ENCODE measurements at regions not wholly inside any gene's neighbourhood (a gene's known extent, or its start where the extent isn't known, plus 50 kb on each side); places are given as distances from the start of the nearest gene placed in this dataset.

DNA sequence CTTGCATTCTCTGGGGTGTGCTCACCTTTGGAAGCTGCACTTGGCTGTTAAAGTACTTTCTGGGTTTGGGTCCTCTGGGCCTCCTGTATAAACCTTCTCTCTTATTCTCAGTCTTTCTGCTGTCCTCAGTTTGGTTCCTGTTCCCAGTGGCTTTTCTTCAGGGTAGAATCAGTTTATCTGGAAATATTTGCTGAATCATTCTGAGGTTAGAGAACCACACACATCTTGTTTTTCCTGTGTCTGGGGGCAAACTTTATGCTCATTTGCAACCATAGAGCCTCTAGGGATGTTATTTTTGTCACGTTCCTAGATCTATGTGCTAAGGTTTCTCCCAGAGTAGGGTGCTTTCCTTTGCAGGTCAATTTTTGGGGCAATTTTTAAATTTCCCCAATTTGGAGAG lies 224.3 kb upstream of the C11orf87 start:
- no peaks in the 10 kb centered on the region for H3K27me3 Mint-ChIP-seq (ENCODE audit: low read depth)
- TF ChIP-seq, protein P1, sequence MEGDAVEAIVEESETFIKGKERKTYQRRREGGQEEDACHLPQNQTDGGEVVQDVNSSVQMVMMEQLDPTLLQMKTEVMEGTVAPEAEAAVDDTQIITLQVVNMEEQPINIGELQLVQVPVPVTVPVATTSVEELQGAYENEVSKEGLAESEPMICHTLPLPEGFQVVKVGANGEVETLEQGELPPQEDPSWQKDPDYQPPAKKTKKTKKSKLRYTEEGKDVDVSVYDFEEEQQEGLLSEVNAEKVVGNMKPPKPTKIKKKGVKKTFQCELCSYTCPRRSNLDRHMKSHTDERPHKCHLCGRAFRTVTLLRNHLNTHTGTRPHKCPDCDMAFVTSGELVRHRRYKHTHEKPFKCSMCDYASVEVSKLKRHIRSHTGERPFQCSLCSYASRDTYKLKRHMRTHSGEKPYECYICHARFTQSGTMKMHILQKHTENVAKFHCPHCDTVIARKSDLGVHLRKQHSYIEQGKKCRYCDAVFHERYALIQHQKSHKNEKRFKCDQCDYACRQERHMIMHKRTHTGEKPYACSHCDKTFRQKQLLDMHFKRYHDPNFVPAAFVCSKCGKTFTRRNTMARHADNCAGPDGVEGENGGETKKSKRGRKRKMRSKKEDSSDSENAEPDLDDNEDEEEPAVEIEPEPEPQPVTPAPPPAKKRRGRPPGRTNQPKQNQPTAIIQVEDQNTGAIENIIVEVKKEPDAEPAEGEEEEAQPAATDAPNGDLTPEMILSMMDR (IDR thresholded peaks at IDR 0.05): no peak
- H3K36me3 Mint-ChIP-seq (ENCODE audit: low read depth): peaks cover 2% of the 10 kb centered on the region
- H3K4me3 Mint-ChIP-seq (ENCODE audit: unreplicated experiment): no peak overlapping the region
- peaks cover 29% of the 10 kb centered on the region for H3K4me1 Mint-ChIP-seq (ENCODE audit: low read depth)
- H3K27ac Mint-ChIP-seq (ENCODE audit: unreplicated experiment): peak overlapping the region; percentile 71
- no peak for DNase-seq (ENCODE audit: low spot score)
- H3K9me3 Mint-ChIP-seq (ENCODE audit: low read depth): no peaks in the 10 kb centered on the region

DNA sequence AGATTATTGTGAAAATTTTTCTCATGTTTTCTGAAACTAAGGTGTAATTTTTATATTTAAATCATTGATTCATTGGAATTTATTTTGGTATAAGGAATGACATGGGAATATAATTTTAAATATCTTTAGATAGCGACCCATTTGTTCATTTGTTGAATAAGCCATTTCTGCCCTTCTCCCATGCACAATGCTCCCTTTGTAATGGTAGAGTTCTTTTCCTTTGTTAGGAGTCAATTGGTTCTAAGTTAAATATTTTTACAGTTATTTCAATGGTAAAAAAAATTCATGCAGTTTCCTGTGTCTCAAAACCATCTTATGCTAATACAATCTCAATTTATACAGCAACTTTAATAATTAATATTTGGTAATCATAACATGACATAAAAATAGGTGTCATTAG lies 218.8 kb upstream of the C11orf87 start:
- Mint-ChIP-seq H3K27ac (ENCODE audit: unreplicated experiment) (no peak overlapping the region), H3K36me3 (ENCODE audit: low read depth) (peaks cover 4% of the 10 kb centered on the region), H3K9me3 (ENCODE audit: low read depth) (peaks cover 6% of the 10 kb centered on the region), H3K4me1 (ENCODE audit: low read depth) (peaks cover 4% of the 10 kb centered on the region), H3K4me3 (ENCODE audit: unreplicated experiment) (no peak overlapping the region), H3K27me3 (ENCODE audit: low read depth) (no peaks in the 10 kb centered on the region)
- no peak for DNase-seq (ENCODE audit: low spot score)
- TF ChIP-seq, protein P1 (IDR thresholded peaks at IDR 0.05): no peak

DNA sequence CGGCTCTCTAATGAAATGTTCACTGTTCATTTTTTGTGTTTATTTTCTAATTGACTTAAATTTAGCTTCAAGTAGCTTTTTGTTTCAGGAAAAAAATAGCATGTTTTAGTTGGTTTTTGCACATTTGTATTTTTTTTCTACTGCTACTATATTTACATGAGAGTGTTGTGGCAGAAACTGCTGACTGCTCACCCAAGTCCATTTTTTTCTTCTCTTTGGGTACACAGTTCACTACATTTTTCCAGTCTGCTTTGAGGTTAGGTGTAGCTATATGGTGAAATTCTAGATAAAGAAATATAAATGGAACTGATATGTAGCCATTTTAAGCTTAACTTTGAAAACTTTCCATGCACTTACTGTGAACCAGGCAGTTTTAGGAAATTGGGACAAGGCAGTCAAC lies 216.7 kb upstream of the C11orf87 start:
- Mint-ChIP-seq H3K4me3 (ENCODE audit: unreplicated experiment) (no peak overlapping the region), H3K4me1 (ENCODE audit: low read depth) (no peaks in the 10 kb centered on the region), H3K9me3 (ENCODE audit: low read depth) (peaks cover 6% of the 10 kb centered on the region), H3K36me3 (ENCODE audit: low read depth) (peaks cover 4% of the 10 kb centered on the region), H3K27ac (ENCODE audit: unreplicated experiment) (no peak overlapping the region), H3K27me3 (ENCODE audit: low read depth) (no peaks in the 10 kb centered on the region)
- no peak for DNase-seq (ENCODE audit: low spot score)
- TF ChIP-seq, protein P1 (IDR thresholded peaks at IDR 0.05): no peak

DNA sequence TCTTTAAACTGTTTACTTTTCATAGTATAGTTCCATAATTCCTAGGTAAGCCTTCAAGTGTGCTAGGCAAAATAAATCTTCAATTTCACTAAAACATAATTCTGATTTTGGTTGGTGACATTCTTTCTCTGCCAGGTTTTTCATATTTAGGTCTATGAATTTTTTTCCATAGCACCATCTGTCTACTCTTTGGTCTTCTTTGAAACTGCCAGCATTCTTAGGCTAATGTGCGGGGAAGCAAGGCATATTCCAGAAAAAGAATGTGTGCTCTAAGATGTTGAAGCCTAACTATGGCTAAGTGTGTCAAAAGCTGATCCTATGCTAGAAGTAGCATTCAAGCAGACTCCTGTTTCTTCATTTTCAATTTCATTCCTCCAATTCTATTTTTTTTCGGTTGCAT lies 213.9 kb upstream of the C11orf87 start:
- Mint-ChIP-seq H3K4me1 (ENCODE audit: low read depth) (no peaks in the 10 kb centered on the region), H3K4me3 (ENCODE audit: unreplicated experiment) (no peak overlapping the region), H3K36me3 (ENCODE audit: low read depth) (peaks cover 11% of the 10 kb centered on the region), H3K9me3 (ENCODE audit: low read depth) (peaks cover 24% of the 10 kb centered on the region), H3K27me3 (ENCODE audit: low read depth) (peaks cover under 1% of the 10 kb centered on the region), H3K27ac (ENCODE audit: unreplicated experiment) (no peak overlapping the region)
- no peak for DNase-seq (ENCODE audit: low spot score)
- TF ChIP-seq, protein P1 (IDR thresholded peaks at IDR 0.05): no peak

DNA sequence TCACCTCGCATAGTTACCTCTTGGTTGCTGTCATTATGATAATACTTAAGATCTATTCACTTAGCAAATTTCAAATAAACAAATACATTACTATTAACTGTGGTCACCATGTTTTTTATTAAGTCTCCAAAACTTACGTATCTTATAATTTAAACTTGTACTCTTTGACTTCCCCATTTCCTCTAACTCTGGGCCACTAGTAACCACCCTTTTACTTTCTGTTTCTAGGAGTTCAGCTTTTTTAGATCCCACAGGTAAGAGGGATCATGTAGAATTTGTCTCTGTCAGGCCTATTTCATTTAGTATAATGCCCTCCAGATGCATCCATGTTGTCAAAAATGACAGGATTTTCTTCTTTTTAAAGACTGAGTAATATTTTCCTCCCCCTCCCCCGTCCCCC lies 212.4 kb upstream of the C11orf87 start:
- H3K4me1 Mint-ChIP-seq (ENCODE audit: low read depth): no peaks in the 10 kb centered on the region
- peaks cover 24% of the 10 kb centered on the region for H3K9me3 Mint-ChIP-seq (ENCODE audit: low read depth)
- H3K36me3 Mint-ChIP-seq (ENCODE audit: low read depth): peaks cover 11% of the 10 kb centered on the region

More for the DNA sequence above, 212.4 kb upstream of the C11orf87 start:
- no peak for DNase-seq (ENCODE audit: low spot score)
- Mint-ChIP-seq H3K4me3 (ENCODE audit: unreplicated experiment) (no peak overlapping the region), H3K27me3 (ENCODE audit: low read depth) (peaks cover 2% of the 10 kb centered on the region), H3K27ac (ENCODE audit: unreplicated experiment) (no peak overlapping the region)
- TF ChIP-seq, protein P1 (IDR thresholded peaks at IDR 0.05): no peak
